ENCODE measurements at regions not wholly inside any gene's neighbourhood (a gene's known extent, or its start where the extent isn't known, plus 50 kb on each side); places are given as distances from the start of the nearest gene placed in this dataset.

DNA sequence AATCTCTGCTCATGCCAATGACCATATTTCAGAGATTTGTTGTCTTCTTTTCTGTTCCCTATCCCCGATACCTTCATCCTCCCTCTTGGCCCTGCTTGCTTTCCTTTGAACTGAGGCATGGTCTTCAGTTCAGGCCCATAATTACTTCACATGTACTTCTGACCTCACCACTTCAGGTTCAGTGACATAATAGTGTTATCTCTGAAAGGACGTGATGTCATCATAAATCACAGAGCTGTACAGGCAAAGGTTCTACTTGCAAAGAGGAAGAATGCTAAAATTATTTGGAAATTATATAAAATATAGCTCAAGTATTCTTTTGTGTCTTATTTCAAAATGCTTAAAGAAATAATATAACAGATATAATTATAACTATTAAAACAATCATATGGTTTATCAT, 230.3 kb upstream of the ESRRG start:
- no peaks in the 10 kb centered on the region for H3K36me3 Mint-ChIP-seq
- H3K4me3 Mint-ChIP-seq: no peak overlapping the region
- H3K27ac Mint-ChIP-seq: no peak overlapping the region
- no peaks in the 10 kb centered on the region for H3K4me1 Mint-ChIP-seq (ENCODE audit: low read depth)
- peaks cover 5% of the 10 kb centered on the region for H3K9me3 Mint-ChIP-seq (ENCODE audit: low read depth)
- no peaks in the 10 kb centered on the region for H3K27me3 Mint-ChIP-seq

- peaks cover 5% of the 10 kb centered on the region for H3K9me3 Mint-ChIP-seq (ENCODE audit: low read depth)
- no peak overlapping the region for H3K27ac Mint-ChIP-seq
- H3K36me3 Mint-ChIP-seq: no peaks in the 10 kb centered on the region
- no peak overlapping the region for H3K4me3 Mint-ChIP-seq
- H3K27me3 Mint-ChIP-seq: no peaks in the 10 kb centered on the region
- no peaks in the 10 kb centered on the region for H3K4me1 Mint-ChIP-seq (ENCODE audit: low read depth)
Measured at GRCh38 chr1:216952864-216953263, 229.6 kb upstream of the ESRRG start.

DNA sequence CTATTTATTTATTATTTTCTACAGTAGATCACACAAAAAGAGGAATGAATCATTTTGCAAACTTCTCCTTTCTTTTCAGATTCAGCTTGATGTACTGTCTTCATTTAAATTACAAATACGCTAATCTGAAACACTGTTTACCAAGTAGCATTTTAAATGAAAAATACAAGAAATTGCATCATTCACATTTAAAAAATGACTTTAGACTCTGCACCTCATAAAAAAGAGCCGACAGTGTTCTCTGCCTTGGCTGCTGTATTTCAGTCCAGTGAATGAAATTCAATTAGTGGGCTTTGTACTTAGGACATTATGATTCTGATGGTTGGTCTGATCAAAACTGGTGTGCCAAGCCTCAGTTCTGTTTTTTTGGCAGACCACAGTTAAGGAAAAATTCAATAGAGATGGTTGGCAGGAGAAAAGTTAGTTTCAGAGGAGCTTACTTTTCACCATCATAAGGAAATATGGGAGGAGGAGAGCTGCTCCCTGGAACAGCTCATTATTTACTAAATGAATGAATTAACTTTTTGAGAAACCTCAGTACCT, 222.4 kb upstream of the ESRRG start:
- H3K27me3 Mint-ChIP-seq: no peaks in the 10 kb centered on the region
- no peak overlapping the region for H3K4me3 Mint-ChIP-seq
- no peaks in the 10 kb centered on the region for H3K4me1 Mint-ChIP-seq (ENCODE audit: low read depth)
- no peak overlapping the region for H3K27ac Mint-ChIP-seq
- no peaks in the 10 kb centered on the region for H3K36me3 Mint-ChIP-seq
- H3K9me3 Mint-ChIP-seq (ENCODE audit: low read depth): no peaks in the 10 kb centered on the region

DNA sequence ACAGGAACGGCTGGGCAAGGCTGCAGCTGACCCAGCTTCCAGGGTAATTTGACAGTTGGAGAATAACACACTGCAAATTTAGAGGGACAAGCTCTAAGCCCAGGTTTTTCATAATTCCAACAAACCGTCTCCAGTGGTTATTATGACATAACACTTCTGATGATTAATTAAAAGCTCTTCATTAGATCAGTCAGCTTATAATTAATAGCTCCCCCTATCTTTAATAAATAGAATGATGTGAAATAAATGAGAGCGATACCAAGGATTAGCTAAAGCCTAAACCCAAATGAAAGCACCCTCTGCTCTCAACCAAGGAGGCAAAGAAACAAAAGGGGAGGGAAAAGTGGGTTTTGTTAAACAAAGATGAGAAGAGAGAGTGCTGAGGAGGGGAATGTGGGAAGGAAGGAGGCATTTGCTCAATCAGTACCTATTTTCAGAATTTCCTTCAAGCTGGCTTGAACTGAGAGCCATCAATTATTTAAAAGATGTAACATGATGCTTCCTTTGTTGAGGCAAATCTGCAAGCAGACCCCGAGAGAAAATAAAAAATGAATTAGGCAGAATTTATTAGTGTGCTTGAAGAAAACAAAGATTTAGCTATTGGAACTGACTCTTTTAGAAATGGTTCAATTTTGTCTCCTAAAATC, 221.8 kb upstream of the ESRRG start:
- Mint-ChIP-seq H3K4me1 (ENCODE audit: low read depth) (no peaks in the 10 kb centered on the region), H3K4me3 (no peak overlapping the region), H3K36me3 (no peaks in the 10 kb centered on the region), H3K9me3 (ENCODE audit: low read depth) (no peaks in the 10 kb centered on the region), H3K27me3 (no peaks in the 10 kb centered on the region), H3K27ac (no peak overlapping the region)

- no peak overlapping the region for H3K4me3 Mint-ChIP-seq
- H3K36me3 Mint-ChIP-seq: no peaks in the 10 kb centered on the region
- H3K27me3 Mint-ChIP-seq: no peaks in the 10 kb centered on the region
- no peaks in the 10 kb centered on the region for H3K4me1 Mint-ChIP-seq (ENCODE audit: low read depth)
- H3K27ac Mint-ChIP-seq: no peak overlapping the region
- H3K9me3 Mint-ChIP-seq (ENCODE audit: low read depth): no peaks in the 10 kb centered on the region
Measured at GRCh38 chr1:216937491-216937890, 214.3 kb upstream of the ESRRG start.

GRCh38 chr1:216936779-216937178, 213.6 kb upstream of the ESRRG start:
- no peaks in the 10 kb centered on the region for H3K36me3 Mint-ChIP-seq
- H3K4me1 Mint-ChIP-seq (ENCODE audit: low read depth): no peaks in the 10 kb centered on the region
- H3K4me3 Mint-ChIP-seq: no peak overlapping the region

DNA sequence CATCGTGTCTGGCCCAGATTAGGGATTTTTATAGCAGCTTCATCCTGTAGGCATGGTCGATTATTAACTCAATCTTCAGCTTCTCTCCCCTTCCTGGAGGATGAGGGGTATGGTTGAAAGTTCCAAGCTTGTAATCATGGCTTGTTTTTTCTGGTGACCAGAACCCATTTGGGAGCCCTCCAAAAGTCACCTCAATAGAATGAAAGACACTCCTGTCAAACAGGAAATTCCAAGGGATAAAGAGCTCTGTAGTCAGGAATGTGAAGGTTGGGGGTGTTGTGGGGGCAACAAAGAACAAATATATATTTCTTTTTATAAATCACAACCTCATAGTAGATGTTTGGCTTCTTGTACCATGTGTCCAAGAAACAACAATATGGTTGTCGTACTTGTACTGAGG, 212.7 kb upstream of the ESRRG start:
- no peaks in the 10 kb centered on the region for H3K27me3 Mint-ChIP-seq
- H3K4me1 Mint-ChIP-seq (ENCODE audit: low read depth): no peaks in the 10 kb centered on the region
- H3K9me3 Mint-ChIP-seq (ENCODE audit: low read depth): no peaks in the 10 kb centered on the region
- no peak overlapping the region for H3K27ac Mint-ChIP-seq
- no peak overlapping the region for H3K4me3 Mint-ChIP-seq
- no peaks in the 10 kb centered on the region for H3K36me3 Mint-ChIP-seq

More at GRCh38 chr1:216936779-216937178, 213.6 kb upstream of the ESRRG start:
- Mint-ChIP-seq H3K9me3 (ENCODE audit: low read depth) (no peaks in the 10 kb centered on the region), H3K27ac (no peak overlapping the region), H3K27me3 (no peaks in the 10 kb centered on the region)

- Mint-ChIP-seq H3K27me3 (no peaks in the 10 kb centered on the region), H3K4me3 (no peak overlapping the region), H3K36me3 (no peaks in the 10 kb centered on the region), H3K9me3 (ENCODE audit: low read depth) (no peaks in the 10 kb centered on the region), H3K27ac (no peak overlapping the region), H3K4me1 (ENCODE audit: low read depth) (no peaks in the 10 kb centered on the region)
Measured at GRCh38 chr1:216932424-216932823, 209.2 kb upstream of the ESRRG start.

- Mint-ChIP-seq H3K9me3 (ENCODE audit: low read depth) (no peaks in the 10 kb centered on the region), H3K4me3 (no peak overlapping the region), H3K4me1 (ENCODE audit: low read depth) (no peaks in the 10 kb centered on the region), H3K27me3 (no peaks in the 10 kb centered on the region), H3K27ac (no peak overlapping the region), H3K36me3 (no peaks in the 10 kb centered on the region)
Measured at GRCh38 chr1:216929870-216930582, 206.8 kb upstream of the ESRRG start.

- H3K4me1 Mint-ChIP-seq (ENCODE audit: low read depth): no peaks in the 10 kb centered on the region
Measured at GRCh38 chr1:216927633-216928032, 204.4 kb upstream of the ESRRG start.

GRCh38 chr1:216926720-216927510, 203.7 kb upstream of the ESRRG start:
- no peaks in the 10 kb centered on the region for H3K27me3 Mint-ChIP-seq
- no peak overlapping the region for H3K27ac Mint-ChIP-seq
- no peaks in the 10 kb centered on the region for H3K36me3 Mint-ChIP-seq
- no peaks in the 10 kb centered on the region for H3K9me3 Mint-ChIP-seq (ENCODE audit: low read depth)
- no peaks in the 10 kb centered on the region for H3K4me1 Mint-ChIP-seq (ENCODE audit: low read depth)
- no peak overlapping the region for H3K4me3 Mint-ChIP-seq

More at GRCh38 chr1:216927633-216928032, 204.4 kb upstream of the ESRRG start:
- H3K27me3 Mint-ChIP-seq: no peaks in the 10 kb centered on the region
- H3K4me3 Mint-ChIP-seq: no peak overlapping the region
- no peaks in the 10 kb centered on the region for H3K9me3 Mint-ChIP-seq (ENCODE audit: low read depth)
- H3K27ac Mint-ChIP-seq: no peak overlapping the region
- no peaks in the 10 kb centered on the region for H3K36me3 Mint-ChIP-seq

DNA sequence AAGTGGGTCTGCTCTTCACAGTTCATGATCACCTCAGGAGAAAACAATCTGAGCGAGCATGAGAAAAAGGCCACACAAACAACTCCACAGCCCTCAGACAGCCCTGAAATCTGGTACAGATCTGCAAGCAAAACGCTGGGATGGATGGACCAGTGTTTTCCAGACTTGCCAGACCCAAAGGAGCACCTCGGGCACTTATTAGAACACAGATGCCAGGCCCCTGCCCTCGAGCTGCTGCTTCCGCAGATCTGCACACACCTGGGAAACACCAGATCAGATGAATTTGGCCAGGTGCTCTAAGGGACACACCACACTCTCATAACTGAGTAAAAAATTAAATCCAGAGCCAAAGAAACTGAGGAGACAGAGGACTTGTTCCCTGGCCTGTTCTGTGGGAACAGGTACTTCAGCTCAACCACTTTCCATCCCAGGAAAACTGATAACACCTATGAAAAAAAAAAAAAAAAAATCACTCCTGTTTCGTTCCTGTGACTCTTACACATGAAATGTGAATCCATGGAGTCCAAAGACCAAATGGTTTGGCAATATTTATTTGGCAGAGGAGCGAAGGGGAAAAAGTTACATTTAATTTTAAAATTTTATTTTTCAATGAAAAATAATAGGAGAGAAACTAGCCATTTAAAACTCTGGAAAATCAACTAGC, 202.9 kb upstream of the ESRRG start:
- Mint-ChIP-seq H3K27ac (no peak overlapping the region), H3K9me3 (ENCODE audit: low read depth) (no peaks in the 10 kb centered on the region), H3K36me3 (no peaks in the 10 kb centered on the region), H3K27me3 (no peaks in the 10 kb centered on the region), H3K4me1 (ENCODE audit: low read depth) (no peaks in the 10 kb centered on the region), H3K4me3 (no peak overlapping the region)

DNA sequence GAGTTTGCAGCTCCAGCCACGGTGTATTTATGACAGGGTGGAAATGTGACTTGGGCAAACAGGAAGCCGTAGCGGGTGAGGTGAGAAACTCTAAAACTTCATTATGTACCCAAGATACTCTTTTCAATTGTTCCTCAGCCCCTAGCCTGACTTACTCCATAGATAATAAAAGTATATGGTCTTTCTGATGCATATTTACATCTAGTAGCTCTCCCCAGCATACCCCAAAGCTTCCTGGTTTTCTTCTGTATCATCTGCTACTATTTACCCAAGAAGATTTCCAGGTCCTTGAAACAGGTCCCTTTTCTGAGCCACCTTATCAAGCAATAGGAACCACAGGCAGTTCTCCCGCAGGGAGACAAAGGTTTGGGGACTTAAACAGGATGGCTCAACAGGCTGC, 201.5 kb upstream of the ESRRG start:
- Mint-ChIP-seq H3K27ac (no peak overlapping the region), H3K9me3 (ENCODE audit: low read depth) (no peaks in the 10 kb centered on the region), H3K27me3 (no peaks in the 10 kb centered on the region), H3K4me3 (no peak overlapping the region), H3K4me1 (ENCODE audit: low read depth) (no peaks in the 10 kb centered on the region), H3K36me3 (no peaks in the 10 kb centered on the region)

GRCh38 chr1:216923601-216924000, 200.4 kb upstream of the ESRRG start:
- Mint-ChIP-seq H3K27me3 (no peaks in the 10 kb centered on the region), H3K4me3 (no peak overlapping the region), H3K36me3 (no peaks in the 10 kb centered on the region), H3K9me3 (ENCODE audit: low read depth) (no peaks in the 10 kb centered on the region), H3K27ac (no peak overlapping the region), H3K4me1 (ENCODE audit: low read depth) (no peaks in the 10 kb centered on the region)

DNA sequence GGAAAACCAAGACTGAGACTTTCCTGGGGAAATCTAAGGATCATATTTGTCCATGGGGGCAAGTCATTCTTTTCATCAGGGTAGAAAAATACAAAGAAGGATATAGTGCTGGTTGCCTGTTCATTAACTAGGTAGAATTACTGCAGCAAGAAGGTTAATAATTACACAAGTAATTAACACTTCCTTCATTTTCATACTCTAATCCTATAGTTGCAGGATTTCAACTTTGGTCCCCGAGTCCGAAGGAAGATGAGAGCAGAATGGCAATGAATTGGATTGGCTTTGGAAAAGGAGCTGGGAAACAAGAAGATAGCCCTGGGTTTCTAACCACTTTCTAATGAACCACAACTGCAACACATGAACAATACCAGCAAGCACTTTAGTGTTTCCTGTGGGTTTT, 199.2 kb upstream of the ESRRG start:
- no peaks in the 10 kb centered on the region for H3K27me3 Mint-ChIP-seq
- H3K4me1 Mint-ChIP-seq (ENCODE audit: low read depth): no peaks in the 10 kb centered on the region
- H3K9me3 Mint-ChIP-seq (ENCODE audit: low read depth): no peaks in the 10 kb centered on the region
- H3K27ac Mint-ChIP-seq: no peak overlapping the region
- no peak overlapping the region for H3K4me3 Mint-ChIP-seq
- no peaks in the 10 kb centered on the region for H3K36me3 Mint-ChIP-seq

Data from activated naive CD8-positive, alpha-beta T cell (primary cell).